ENCODE measurements at regions not wholly inside any gene's neighbourhood (a gene's known extent, or its start where the extent isn't known, plus 50 kb on each side); places are given as distances from the start of the nearest gene placed in this dataset.

GRCh38 chr10:62721687-62722086, 82.8 kb upstream of the ADO start:
- no peaks in the 10 kb centered on the region for H3K4me1 ChIP-seq
- no peak overlapping the region for H3K27ac ChIP-seq (replicated peaks)
- no peak overlapping the region for H3K4me3 ChIP-seq
- H3K36me3 ChIP-seq, result no peaks in the 10 kb centered on the region
- peaks cover 48% of the 10 kb centered on the region for H3K27me3 ChIP-seq (ENCODE audit: low read depth)
- no peaks in the 10 kb centered on the region for H3K9me3 ChIP-seq (replicated peaks)
- DNase-seq, result no peak
- TF ChIP-seq CTCF (IDR thresholded peaks at IDR 0.05; ENCODE audit: borderline replicate concordance), result no peak
- intact Hi-C loops (cut with micrococcal nuclease), result no loop called here

GRCh38 chr10:62723375-62723774, 81.1 kb upstream of the ADO start:
- intact Hi-C loops (cut with micrococcal nuclease), result no loop called here
- no peaks in the 10 kb centered on the region for H3K36me3 ChIP-seq
- H3K4me1 ChIP-seq, result no peaks in the 10 kb centered on the region
- H3K27me3 ChIP-seq (ENCODE audit: low read depth), result peaks cover 55% of the 10 kb centered on the region
- H3K9me3 ChIP-seq (replicated peaks), result no peaks in the 10 kb centered on the region
- no peak for TF ChIP-seq CTCF (IDR thresholded peaks at IDR 0.05; ENCODE audit: borderline replicate concordance)
- no peak for DNase-seq
- no peak overlapping the region for H3K27ac ChIP-seq (replicated peaks)
- no peak overlapping the region for H3K4me3 ChIP-seq

GRCh38 chr10:62724465-62724864, 80.1 kb upstream of the ADO start:
- TF ChIP-seq CTCF (IDR thresholded peaks at IDR 0.05; ENCODE audit: borderline replicate concordance), result no peak
- Histone ChIP-seq H3K27ac (replicated peaks) (no peak overlapping the region), H3K9me3 (replicated peaks) (no peaks in the 10 kb centered on the region), H3K36me3 (no peaks in the 10 kb centered on the region), H3K4me1 (no peaks in the 10 kb centered on the region), H3K27me3 (ENCODE audit: low read depth) (peaks cover 63% of the 10 kb centered on the region), H3K4me3 (no peak overlapping the region)
- no peak for DNase-seq
- intact Hi-C loops (cut with micrococcal nuclease), result no loop called here

- H3K4me3 ChIP-seq, result no peak overlapping the region
- no peak for DNase-seq
- intact Hi-C loops (cut with micrococcal nuclease), result no loop called here
- H3K36me3 ChIP-seq, result no peaks in the 10 kb centered on the region
- H3K27ac ChIP-seq (replicated peaks), result no peak overlapping the region
- H3K4me1 ChIP-seq, result no peaks in the 10 kb centered on the region
- no peak for TF ChIP-seq CTCF (IDR thresholded peaks at IDR 0.05; ENCODE audit: borderline replicate concordance)
- H3K27me3 ChIP-seq (ENCODE audit: low read depth), result peaks cover 65% of the 10 kb centered on the region
- no peaks in the 10 kb centered on the region for H3K9me3 ChIP-seq (replicated peaks)
These were observed 78.4 kb upstream of the ADO start for GRCh38 chr10:62726142-62726541.

GRCh38 chr10:62726638-62727037, 77.9 kb upstream of the ADO start:
- Histone ChIP-seq H3K4me1 (no peaks in the 10 kb centered on the region), H3K9me3 (replicated peaks) (no peaks in the 10 kb centered on the region), H3K4me3 (no peak overlapping the region), H3K27me3 (ENCODE audit: low read depth) (peaks cover 69% of the 10 kb centered on the region), H3K27ac (replicated peaks) (no peak overlapping the region), H3K36me3 (no peaks in the 10 kb centered on the region)
- intact Hi-C loops (cut with micrococcal nuclease), result no loop called here
- DNase-seq, result no peak
- no peak for TF ChIP-seq CTCF (IDR thresholded peaks at IDR 0.05; ENCODE audit: borderline replicate concordance)

- no peaks in the 10 kb centered on the region for H3K36me3 ChIP-seq
- DNase-seq, result no peak
- no peak for TF ChIP-seq CTCF (IDR thresholded peaks at IDR 0.05; ENCODE audit: borderline replicate concordance)
- H3K4me1 ChIP-seq, result no peaks in the 10 kb centered on the region
- H3K27ac ChIP-seq (replicated peaks), result no peak overlapping the region
- H3K4me3 ChIP-seq, result no peak overlapping the region
- peaks cover 71% of the 10 kb centered on the region for H3K27me3 ChIP-seq (ENCODE audit: low read depth)
- H3K9me3 ChIP-seq (replicated peaks), result no peaks in the 10 kb centered on the region
- intact Hi-C loops (cut with micrococcal nuclease), result no loop called here
These were observed 76.6 kb upstream of the ADO start for GRCh38 chr10:62727934-62728333.

All from left ventricle myocardium inferior (tissue), 1 donor.